ENCODE measurements at regions not wholly inside any gene's neighbourhood (a gene's known extent, or its start where the extent isn't known, plus 50 kb on each side); places are given as distances from the start of the nearest gene placed in this dataset.

DNA sequence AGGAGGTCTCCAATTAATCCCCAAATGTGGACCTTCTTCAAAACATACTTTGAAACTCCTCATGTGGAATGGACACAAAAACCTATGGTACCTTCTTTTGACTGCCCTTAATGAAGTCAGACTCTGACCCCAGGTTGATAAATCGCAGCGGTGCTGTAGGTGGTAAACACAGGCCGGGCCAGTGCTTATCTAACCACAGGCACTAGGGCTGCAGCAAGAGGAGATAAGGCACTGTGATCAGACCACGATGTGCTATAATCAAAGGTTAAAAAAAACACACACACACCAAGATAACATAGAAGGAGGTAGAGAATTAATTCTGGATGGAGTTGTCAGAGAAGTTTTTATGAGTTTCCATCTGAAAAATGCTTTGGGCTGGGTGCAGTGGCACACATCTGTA lies 52.3 kb upstream of the SIPA1L2 start:
- Histone ChIP-seq H3K36me3 (ENCODE audit: control insufficient read depth in 5 of 5, insufficient read depth in 5 of 5, low read length in 5 of 5) (no peaks in the 10 kb centered on the region), H3K4me1 (ENCODE audit: control insufficient read depth in 5 of 5, insufficient read depth in 5 of 5, low read length in 5 of 5) (peaks cover 0 to 20% (median 0%) of the 10 kb centered on the region in 5 donors), H3K27ac (ENCODE audit: low read depth, low read length) (no peak overlapping the region), H3K4me3 (ENCODE audit: low read depth in 1 of 5, low read length in 5 of 5) (no peak overlapping the region), H3K9me3 (ENCODE audit: control insufficient read depth in 5 of 5, low read length in 5 of 5) (peaks cover 0 to 3% (median 0%) of the 10 kb centered on the region in 5 donors), H3K27me3 (ENCODE audit: control insufficient read depth in 5 of 5, insufficient read depth in 4 of 5, low read length in 5 of 5) (no peaks in the 10 kb centered on the region), H3K9ac (ENCODE audit: low read length in 5 of 5) (no peak overlapping the region)

DNA sequence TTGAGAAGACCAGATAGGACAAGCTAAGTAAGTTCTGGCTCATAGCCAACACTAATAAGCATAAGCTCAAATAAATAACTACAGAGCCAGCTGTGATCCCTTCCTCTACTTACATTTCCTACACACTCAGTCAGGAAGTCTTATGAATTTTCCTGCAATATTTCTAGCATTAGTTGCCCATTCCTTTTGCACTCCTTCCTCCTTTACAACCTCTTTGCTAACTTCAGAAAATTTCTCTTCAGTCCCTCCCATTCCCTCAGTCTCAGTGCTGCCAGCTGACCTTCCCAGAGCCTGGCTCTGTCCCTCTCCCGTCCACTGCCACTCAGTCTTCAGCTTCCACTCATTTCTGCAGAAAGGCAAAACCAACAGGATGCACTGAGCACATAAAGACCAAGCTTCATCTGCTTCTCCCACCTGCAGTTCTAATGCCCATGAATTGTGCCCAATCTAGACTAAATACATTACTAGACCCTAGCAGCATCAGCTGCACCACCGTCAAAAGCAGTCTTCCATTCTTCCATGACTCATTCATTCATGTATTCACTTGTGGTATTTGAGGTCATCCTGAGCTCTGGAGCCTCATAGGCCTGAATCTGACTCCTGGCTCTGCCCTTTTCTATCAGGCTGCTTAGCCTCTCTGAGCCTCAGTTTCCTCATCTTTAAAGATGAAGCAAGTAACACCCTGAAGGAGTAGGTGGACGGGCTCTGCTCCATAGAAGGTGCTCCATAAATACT lies 54.6 kb upstream of the SIPA1L2 start:
- H3K9ac ChIP-seq (ENCODE audit: low read length in 5 of 5), result no peak overlapping the region
- H3K36me3 ChIP-seq (ENCODE audit: control insufficient read depth in 5 of 5, insufficient read depth in 5 of 5, low read length in 5 of 5), result no peaks in the 10 kb centered on the region
- H3K9me3 ChIP-seq (ENCODE audit: control insufficient read depth in 5 of 5, low read length in 5 of 5), result peaks cover 0 to 6% (median 0%) of the 10 kb centered on the region in 5 donors
- H3K4me1 ChIP-seq (ENCODE audit: control insufficient read depth in 5 of 5, insufficient read depth in 5 of 5, low read length in 5 of 5), result peaks cover 0 to 20% (median 0%) of the 10 kb centered on the region in 5 donors
- H3K4me3 ChIP-seq (ENCODE audit: low read depth in 1 of 5, low read length in 5 of 5), result no peak overlapping the region
- H3K27me3 ChIP-seq (ENCODE audit: control insufficient read depth in 5 of 5, insufficient read depth in 4 of 5, low read length in 5 of 5), result no peaks in the 10 kb centered on the region
- no peak overlapping the region for H3K27ac ChIP-seq (ENCODE audit: low read depth, low read length)

DNA sequence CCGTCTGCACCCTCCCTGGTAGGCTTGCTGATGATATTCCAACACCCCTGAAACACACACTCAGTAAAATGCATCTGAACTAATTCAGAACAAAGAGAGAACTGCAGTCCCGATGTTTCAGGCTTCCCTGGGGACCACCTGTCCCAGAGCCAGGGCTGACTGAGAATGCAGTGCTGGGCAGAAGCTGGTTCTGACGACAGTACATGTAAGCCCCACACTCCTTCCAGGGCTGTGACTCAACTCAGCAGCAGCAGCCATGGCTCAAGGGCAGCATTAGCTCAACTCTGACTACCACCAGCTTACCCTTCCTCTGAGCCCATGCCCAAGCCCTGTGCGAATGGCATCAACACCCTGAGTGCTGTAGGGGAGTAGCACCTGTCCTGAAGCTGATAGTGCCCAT lies 56.4 kb upstream of the SIPA1L2 start:
- Histone ChIP-seq H3K27ac (ENCODE audit: low read depth, low read length) (no peak overlapping the region), H3K4me1 (ENCODE audit: control insufficient read depth in 5 of 5, insufficient read depth in 5 of 5, low read length in 5 of 5) (peaks cover 0 to 20% (median 0%) of the 10 kb centered on the region in 5 donors)

DNA sequence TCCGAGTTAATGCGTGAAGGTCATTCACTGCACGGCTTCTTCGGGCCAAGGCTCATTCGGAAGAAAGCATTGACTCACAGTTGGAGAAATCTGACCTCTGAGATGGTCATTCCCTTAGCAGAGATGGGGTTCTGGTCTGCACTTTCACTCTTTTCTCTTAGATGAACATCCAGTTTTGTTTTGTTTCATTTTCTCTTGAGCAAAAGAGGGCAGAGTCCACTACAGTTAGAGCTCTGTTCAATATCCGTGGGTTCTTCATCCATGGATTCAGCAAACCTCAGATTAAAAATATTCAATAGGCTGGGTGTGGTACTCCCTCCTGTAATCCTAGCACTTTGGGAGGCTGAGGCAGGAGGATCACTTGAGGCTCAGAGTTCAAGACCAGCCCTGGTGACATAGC lies 57.4 kb upstream of the SIPA1L2 start:
- Histone ChIP-seq H3K9me3 (ENCODE audit: control insufficient read depth in 5 of 5, low read length in 5 of 5) (peaks cover 0 to 2% (median 0%) of the 10 kb centered on the region in 5 donors), H3K9ac (ENCODE audit: low read length in 5 of 5) (no peak overlapping the region), H3K27me3 (ENCODE audit: control insufficient read depth in 5 of 5, insufficient read depth in 4 of 5, low read length in 5 of 5) (peaks cover 0 to 2% (median 0%) of the 10 kb centered on the region in 5 donors), H3K36me3 (ENCODE audit: control insufficient read depth in 5 of 5, insufficient read depth in 5 of 5, low read length in 5 of 5) (no peaks in the 10 kb centered on the region), H3K4me1 (ENCODE audit: control insufficient read depth in 5 of 5, insufficient read depth in 5 of 5, low read length in 5 of 5) (peaks cover 0 to 20% (median 0%) of the 10 kb centered on the region in 5 donors), H3K4me3 (ENCODE audit: low read depth in 1 of 5, low read length in 5 of 5) (no peak overlapping the region), H3K27ac (ENCODE audit: low read depth, low read length) (no peak overlapping the region)

More for the DNA sequence above, 56.4 kb upstream of the SIPA1L2 start:
- Histone ChIP-seq H3K4me3 (ENCODE audit: low read depth in 1 of 5, low read length in 5 of 5) (no peak overlapping the region), H3K9me3 (ENCODE audit: control insufficient read depth in 5 of 5, low read length in 5 of 5) (peaks cover 0 to 2% (median 0%) of the 10 kb centered on the region in 5 donors), H3K27me3 (ENCODE audit: control insufficient read depth in 5 of 5, insufficient read depth in 4 of 5, low read length in 5 of 5) (no peaks in the 10 kb centered on the region), H3K9ac (ENCODE audit: low read length in 5 of 5) (no peak overlapping the region), H3K36me3 (ENCODE audit: control insufficient read depth in 5 of 5, insufficient read depth in 5 of 5, low read length in 5 of 5) (no peaks in the 10 kb centered on the region)

DNA sequence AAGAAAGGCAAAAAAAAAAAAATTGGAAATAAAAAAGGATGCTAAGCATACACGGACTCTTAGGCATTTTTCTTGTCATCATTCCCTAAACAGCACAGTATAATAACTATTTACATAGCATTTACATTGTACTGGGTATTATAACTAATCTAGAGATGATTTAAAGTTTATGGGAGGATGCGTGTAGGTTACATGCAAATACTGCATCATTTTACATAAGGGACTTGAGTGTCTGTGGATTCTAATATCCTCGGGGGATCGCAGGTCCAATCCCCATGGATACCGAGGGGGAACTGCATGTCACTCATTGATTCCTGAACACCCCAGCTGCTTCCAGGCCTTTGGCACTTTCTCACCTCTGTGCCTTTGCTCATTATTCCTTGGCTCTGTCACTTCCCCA lies 57.8 kb upstream of the SIPA1L2 start:
- Histone ChIP-seq H3K9me3 (ENCODE audit: control insufficient read depth in 5 of 5, low read length in 5 of 5) (peaks cover 0 to 2% (median 0%) of the 10 kb centered on the region in 5 donors), H3K36me3 (ENCODE audit: control insufficient read depth in 5 of 5, insufficient read depth in 5 of 5, low read length in 5 of 5) (no peaks in the 10 kb centered on the region), H3K9ac (ENCODE audit: low read length in 5 of 5) (no peak overlapping the region), H3K27ac (ENCODE audit: low read depth, low read length) (no peak overlapping the region), H3K4me1 (ENCODE audit: control insufficient read depth in 5 of 5, insufficient read depth in 5 of 5, low read length in 5 of 5) (peaks cover 0 to 20% (median 0%) of the 10 kb centered on the region in 5 donors), H3K27me3 (ENCODE audit: control insufficient read depth in 5 of 5, insufficient read depth in 4 of 5, low read length in 5 of 5) (peaks cover 0 to 2% (median 0%) of the 10 kb centered on the region in 5 donors), H3K4me3 (ENCODE audit: low read depth in 1 of 5, low read length in 5 of 5) (no peak overlapping the region)

DNA sequence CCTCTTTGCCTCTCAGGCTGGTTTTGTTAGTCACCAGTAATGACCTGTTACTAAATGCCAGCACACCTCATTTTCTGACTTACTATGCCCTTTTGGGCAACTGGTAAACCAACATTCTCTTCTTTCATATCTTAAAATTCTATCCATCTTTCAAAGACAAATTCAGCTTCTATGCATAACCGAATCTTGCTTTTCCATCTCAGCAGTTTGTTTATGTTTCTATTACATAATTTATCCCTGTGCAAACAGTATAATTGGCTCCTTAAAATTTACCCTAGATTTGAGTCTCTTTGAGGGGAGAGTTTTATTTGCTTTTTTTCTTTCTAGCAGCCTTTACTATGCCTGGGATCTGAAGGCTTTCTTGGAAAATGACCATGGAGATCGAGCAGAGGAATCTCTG lies 58.5 kb upstream of the SIPA1L2 start:
- H3K27me3 ChIP-seq (ENCODE audit: control insufficient read depth in 5 of 5, insufficient read depth in 4 of 5, low read length in 5 of 5), result peaks cover 0 to 2% (median 0%) of the 10 kb centered on the region in 5 donors
- H3K9me3 ChIP-seq (ENCODE audit: control insufficient read depth in 5 of 5, low read length in 5 of 5), result peaks cover 0 to 2% (median 0%) of the 10 kb centered on the region in 5 donors
- no peaks in the 10 kb centered on the region for H3K36me3 ChIP-seq (ENCODE audit: control insufficient read depth in 5 of 5, insufficient read depth in 5 of 5, low read length in 5 of 5)
- H3K27ac ChIP-seq (ENCODE audit: low read depth, low read length), result no peak overlapping the region
- H3K4me1 ChIP-seq (ENCODE audit: control insufficient read depth in 5 of 5, insufficient read depth in 5 of 5, low read length in 5 of 5), result peaks cover 0 to 20% (median 0%) of the 10 kb centered on the region in 5 donors
- no peak overlapping the region for H3K4me3 ChIP-seq (ENCODE audit: low read depth in 1 of 5, low read length in 5 of 5)
- H3K9ac ChIP-seq (ENCODE audit: low read length in 5 of 5), result no peak overlapping the region

DNA sequence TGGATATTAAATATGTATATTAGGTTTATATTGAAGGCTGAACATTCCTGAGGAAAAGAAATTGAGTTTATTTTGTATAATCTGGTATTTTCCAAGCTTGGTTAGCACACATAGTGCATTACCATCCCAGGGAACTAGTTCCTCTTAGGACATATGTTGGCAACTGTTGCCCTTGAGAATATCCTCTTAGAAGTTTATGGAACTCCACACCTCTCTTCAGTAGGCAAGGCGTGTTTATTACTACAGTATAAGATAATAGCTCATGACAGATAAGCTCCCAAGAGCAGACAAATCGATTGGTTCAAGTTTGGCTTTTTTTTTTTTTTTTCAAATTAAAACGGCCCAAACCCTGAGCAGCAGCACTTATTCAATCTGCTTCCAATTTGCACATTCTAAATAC lies 59.8 kb upstream of the SIPA1L2 start:
- no peak overlapping the region for H3K27ac ChIP-seq (ENCODE audit: low read depth, low read length)
- H3K9me3 ChIP-seq (ENCODE audit: control insufficient read depth in 5 of 5, low read length in 5 of 5), result peaks cover 0 to 2% (median 0%) of the 10 kb centered on the region in 5 donors
- H3K27me3 ChIP-seq (ENCODE audit: control insufficient read depth in 5 of 5, insufficient read depth in 4 of 5, low read length in 5 of 5), result peaks cover 0 to 2% (median 0%) of the 10 kb centered on the region in 5 donors
- no peaks in the 10 kb centered on the region for H3K36me3 ChIP-seq (ENCODE audit: control insufficient read depth in 5 of 5, insufficient read depth in 5 of 5, low read length in 5 of 5)
- no peak overlapping the region for H3K9ac ChIP-seq (ENCODE audit: low read length in 5 of 5)
- H3K4me3 ChIP-seq (ENCODE audit: low read depth in 1 of 5, low read length in 5 of 5), result peak overlapping the region in 1 of 5 donors; percentile 52
- peaks cover 0 to 7% (median 0%) of the 10 kb centered on the region in 5 donors for H3K4me1 ChIP-seq (ENCODE audit: control insufficient read depth in 5 of 5, insufficient read depth in 5 of 5, low read length in 5 of 5)

DNA sequence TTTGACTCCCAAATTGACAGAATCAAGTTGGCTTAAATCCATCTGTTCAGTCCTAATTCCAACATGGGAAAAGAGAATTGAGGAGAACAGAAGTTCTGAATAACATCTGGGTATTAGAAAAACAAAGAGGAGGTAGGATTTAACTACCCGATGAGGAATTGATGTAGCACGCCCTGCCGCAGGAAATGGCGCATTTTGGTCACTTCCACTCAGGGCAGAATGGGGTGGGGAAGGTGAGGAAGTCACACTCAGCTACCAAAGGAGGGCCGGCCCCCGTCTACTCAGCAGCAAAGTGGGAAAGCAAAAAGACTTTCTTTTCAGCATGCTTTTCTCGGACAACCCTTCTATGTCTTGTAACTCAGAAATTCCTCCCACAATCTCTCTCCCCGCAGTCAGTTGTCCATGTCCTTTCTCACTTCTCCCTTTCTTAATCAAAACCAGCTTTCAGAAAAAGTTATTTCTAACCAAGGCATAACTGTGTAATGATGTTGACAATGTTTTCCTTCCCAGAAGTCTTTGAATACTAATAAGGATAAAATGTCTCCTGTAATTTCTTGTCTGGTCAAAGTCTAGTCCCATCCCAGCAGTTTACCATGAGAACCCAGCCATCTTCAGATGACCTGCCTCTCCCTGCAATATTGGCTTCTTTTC lies 60.5 kb upstream of the SIPA1L2 start:
- Histone ChIP-seq H3K4me1 (ENCODE audit: control insufficient read depth in 5 of 5, insufficient read depth in 5 of 5, low read length in 5 of 5) (peaks cover 0 to 6% (median 0%) of the 10 kb centered on the region in 5 donors), H3K27ac (ENCODE audit: low read depth, low read length) (peak overlapping the region; percentile 40), H3K27me3 (ENCODE audit: control insufficient read depth in 5 of 5, insufficient read depth in 4 of 5, low read length in 5 of 5) (peaks cover 0 to 2% (median 0%) of the 10 kb centered on the region in 5 donors), H3K9me3 (ENCODE audit: control insufficient read depth in 5 of 5, low read length in 5 of 5) (peaks cover 0 to 2% (median 0%) of the 10 kb centered on the region in 5 donors), H3K4me3 (ENCODE audit: low read depth in 1 of 5, low read length in 5 of 5) (peak overlapping the region in 4 of 5 donors; percentile 4 to 52 (median 38)), H3K36me3 (ENCODE audit: control insufficient read depth in 5 of 5, insufficient read depth in 5 of 5, low read length in 5 of 5) (no peaks in the 10 kb centered on the region), H3K9ac (ENCODE audit: low read length in 5 of 5) (no peak overlapping the region)

DNA sequence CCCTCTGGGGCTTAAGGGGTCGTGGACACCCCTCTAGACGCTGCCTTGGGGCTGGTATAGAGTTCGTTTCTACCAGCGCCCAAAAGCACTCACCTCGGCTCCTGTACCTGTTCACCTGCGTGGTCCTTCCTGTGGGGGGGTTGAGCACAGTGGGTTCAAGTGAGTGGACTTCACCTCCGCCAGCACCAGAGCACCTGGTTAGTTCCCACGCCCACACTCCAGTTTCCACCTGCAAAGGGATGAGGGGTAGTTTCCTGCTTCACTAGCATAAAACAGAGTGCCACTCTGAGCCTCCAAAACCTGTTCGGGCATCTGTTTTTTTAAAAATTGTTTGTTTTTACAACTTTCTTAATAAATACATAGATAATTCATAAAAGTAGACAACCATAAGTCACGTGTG lies 64.5 kb upstream of the SIPA1L2 start:
- Histone ChIP-seq H3K4me3 (ENCODE audit: low read depth in 1 of 5, low read length in 5 of 5) (no peak overlapping the region), H3K27ac (ENCODE audit: low read depth, low read length) (no peak overlapping the region), H3K9me3 (ENCODE audit: control insufficient read depth in 5 of 5, low read length in 5 of 5) (peaks cover 0 to 2% (median 0%) of the 10 kb centered on the region in 5 donors), H3K36me3 (ENCODE audit: control insufficient read depth in 5 of 5, insufficient read depth in 5 of 5, low read length in 5 of 5) (no peaks in the 10 kb centered on the region), H3K4me1 (ENCODE audit: control insufficient read depth in 5 of 5, insufficient read depth in 5 of 5, low read length in 5 of 5) (peaks cover 0 to 3% (median 0%) of the 10 kb centered on the region in 5 donors), H3K27me3 (ENCODE audit: control insufficient read depth in 5 of 5, insufficient read depth in 4 of 5, low read length in 5 of 5) (peaks cover 0 to 5% (median 0%) of the 10 kb centered on the region in 5 donors), H3K9ac (ENCODE audit: low read length in 5 of 5) (no peak overlapping the region)

Measured in subcutaneous abdominal adipose tissue (tissue), 5 donors.